ENCODE measurements at regions not wholly inside any gene's neighbourhood (a gene's known extent, or its start where the extent isn't known, plus 50 kb on each side); places are given as distances from the start of the nearest gene placed in this dataset.

DNA sequence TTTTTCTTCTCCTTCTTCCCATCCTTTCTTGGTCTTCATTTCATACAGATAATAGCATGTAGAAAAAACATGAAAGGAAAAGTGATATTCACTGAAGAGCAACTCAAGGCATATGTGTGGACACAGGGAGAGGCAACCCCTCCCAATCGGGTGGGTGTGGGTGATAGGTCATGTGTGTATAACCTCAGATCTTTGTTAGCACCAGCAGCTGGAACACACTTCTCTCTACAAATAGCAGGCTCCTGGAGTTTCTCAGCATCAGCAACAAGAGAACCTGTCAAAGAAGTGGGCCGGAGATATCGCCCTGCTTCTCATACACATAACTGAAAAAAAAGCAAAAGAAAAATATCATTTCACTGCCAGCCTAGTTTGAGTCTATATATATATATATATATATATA is 426.4 kb downstream of the DTWD2 start:
- TF ChIP-seq, protein P1, sequence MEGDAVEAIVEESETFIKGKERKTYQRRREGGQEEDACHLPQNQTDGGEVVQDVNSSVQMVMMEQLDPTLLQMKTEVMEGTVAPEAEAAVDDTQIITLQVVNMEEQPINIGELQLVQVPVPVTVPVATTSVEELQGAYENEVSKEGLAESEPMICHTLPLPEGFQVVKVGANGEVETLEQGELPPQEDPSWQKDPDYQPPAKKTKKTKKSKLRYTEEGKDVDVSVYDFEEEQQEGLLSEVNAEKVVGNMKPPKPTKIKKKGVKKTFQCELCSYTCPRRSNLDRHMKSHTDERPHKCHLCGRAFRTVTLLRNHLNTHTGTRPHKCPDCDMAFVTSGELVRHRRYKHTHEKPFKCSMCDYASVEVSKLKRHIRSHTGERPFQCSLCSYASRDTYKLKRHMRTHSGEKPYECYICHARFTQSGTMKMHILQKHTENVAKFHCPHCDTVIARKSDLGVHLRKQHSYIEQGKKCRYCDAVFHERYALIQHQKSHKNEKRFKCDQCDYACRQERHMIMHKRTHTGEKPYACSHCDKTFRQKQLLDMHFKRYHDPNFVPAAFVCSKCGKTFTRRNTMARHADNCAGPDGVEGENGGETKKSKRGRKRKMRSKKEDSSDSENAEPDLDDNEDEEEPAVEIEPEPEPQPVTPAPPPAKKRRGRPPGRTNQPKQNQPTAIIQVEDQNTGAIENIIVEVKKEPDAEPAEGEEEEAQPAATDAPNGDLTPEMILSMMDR (IDR thresholded peaks at IDR 0.05; ENCODE audit: low read length): no peak
- no peak for TF ChIP-seq EZH2 (optimal IDR thresholded peaks at IDR 0.05; ENCODE audit: low read depth, low read length)
